Endodermal cell (in vitro differentiated cells): ENCODE measurements at regions not wholly inside any gene's neighbourhood (a gene's known extent, or its start where the extent isn't known, plus 50 kb on each side); places are given as distances from the start of the nearest gene placed in this dataset.
A peak's percentile ranks its signal among the peaks of the same experiment; 100 is the strongest.

ENCODE experiments used
- DNase-seq: peaks from one replicate; pipeline ENCODE4 v3.0.0-alpha.2; 2017
- H3K27ac ChIP-seq: 2 replicates; pipeline ENCODE4 v1.5.1; 2013; ENCODE audit warnings: mild to moderate bottlenecking, low read depth, low read length, moderate library complexity
- H3K27me3 ChIP-seq: 2 replicates; pipeline ENCODE4 v1.6.1; 2013; ENCODE audit warnings: mild to moderate bottlenecking, low read length, moderate library complexity; ENCODE audit not compliant: insufficient read depth, control insufficient read depth, poor library complexity, severe bottlenecking
- H3K36me3 ChIP-seq: 2 replicates; pipeline ENCODE4 v1.7.0; 2013; ENCODE audit warnings: mild to moderate bottlenecking, low read length, moderate library complexity; ENCODE audit not compliant: control insufficient read depth, insufficient read depth
- H3K4me1 ChIP-seq: one replicate; pipeline ENCODE4 v1.7.0; 2013; ENCODE audit warnings: low read length; ENCODE audit not compliant: control insufficient read depth, insufficient read depth
- H3K4me3 ChIP-seq: 2 replicates; pipeline ENCODE4 v1.5.1; 2013; ENCODE audit warnings: mild to moderate bottlenecking, low read length, moderate library complexity
- H3K9ac ChIP-seq: 2 replicates; pipeline ENCODE4 v1.6.1; 2013; ENCODE audit warnings: mild to moderate bottlenecking, low read length, moderate library complexity; ENCODE audit not compliant: poor library complexity, severe bottlenecking; ENCODE audit errors: extremely low read depth
- H3K9me3 ChIP-seq: 2 replicates; pipeline ENCODE4 v1.6.1; 2013; ENCODE audit warnings: mild to moderate bottlenecking, low read length, moderate library complexity; ENCODE audit not compliant: control insufficient read depth
- H3K27ac Mint-ChIP-seq: 2 replicates; pipeline ENCODE4 v1.8.0; 2020; ENCODE audit warnings: mixed read lengths
- H3K27me3 Mint-ChIP-seq: 2 replicates; pipeline ENCODE4 v1.8.0; 2021; ENCODE audit warnings: mild to moderate bottlenecking, mixed read lengths; ENCODE audit not compliant: insufficient read depth
- H3K36me3 Mint-ChIP-seq: 2 replicates; pipeline ENCODE4 v1.8.0; 2020; ENCODE audit warnings: low read depth, mixed read lengths
- H3K4me1 Mint-ChIP-seq: 2 replicates; pipeline ENCODE4 v1.8.0; 2020; ENCODE audit warnings: mixed read lengths
- H3K4me3 Mint-ChIP-seq: 2 replicates; pipeline ENCODE4 v1.8.0; 2020; ENCODE audit warnings: mild to moderate bottlenecking, moderate library complexity, mixed read lengths
- H3K9me3 Mint-ChIP-seq: 2 replicates; pipeline ENCODE4 v1.8.0; 2020; ENCODE audit warnings: mild to moderate bottlenecking, mixed read lengths
- WGBS, 2 experiments: methylation state at CpG; one replicate each; pipeline versions ENCODE4 v1.1.5 to v1.1.7; 2013; ENCODE audit warnings: missing lambda C conversion rate in 2 of 2, mixed read lengths in 1 of 2; ENCODE audit not compliant: insufficient coverage in 1 of 2, insufficient read length in 1 of 2; 5-methylcytosine and 5-hydroxymethylcytosine counted together
- TF ChIP-seq, protein P1 (sequence below): fragments of 200-600 bp; sonication (generic); conservative IDR thresholded peaks from 2 replicates; pipeline ENCODE4 v1.5.0; 2021; ENCODE audit warnings: antibody characterized with exemption, mild to moderate bottlenecking

GRCh38 chr5:98402130-98402529, 371.3 kb upstream of the RGMB start:
- Histone ChIP-seq H3K9me3 (no peaks in the 10 kb centered on the region), H3K27me3 (no peaks in the 10 kb centered on the region), H3K27ac (no peak overlapping the region), H3K4me3 (no peak overlapping the region), H3K4me1 (peaks cover 5% of the 10 kb centered on the region), H3K9ac (peak overlapping the region; percentile 21), H3K36me3 (peaks cover 19% of the 10 kb centered on the region)
- H3K9me3 Mint-ChIP-seq: no peaks in the 10 kb centered on the region
- H3K27ac Mint-ChIP-seq: no peak overlapping the region
- no peak for DNase-seq
- H3K4me1 Mint-ChIP-seq: peaks cover 3% of the 10 kb centered on the region
- TF ChIP-seq, protein P1, sequence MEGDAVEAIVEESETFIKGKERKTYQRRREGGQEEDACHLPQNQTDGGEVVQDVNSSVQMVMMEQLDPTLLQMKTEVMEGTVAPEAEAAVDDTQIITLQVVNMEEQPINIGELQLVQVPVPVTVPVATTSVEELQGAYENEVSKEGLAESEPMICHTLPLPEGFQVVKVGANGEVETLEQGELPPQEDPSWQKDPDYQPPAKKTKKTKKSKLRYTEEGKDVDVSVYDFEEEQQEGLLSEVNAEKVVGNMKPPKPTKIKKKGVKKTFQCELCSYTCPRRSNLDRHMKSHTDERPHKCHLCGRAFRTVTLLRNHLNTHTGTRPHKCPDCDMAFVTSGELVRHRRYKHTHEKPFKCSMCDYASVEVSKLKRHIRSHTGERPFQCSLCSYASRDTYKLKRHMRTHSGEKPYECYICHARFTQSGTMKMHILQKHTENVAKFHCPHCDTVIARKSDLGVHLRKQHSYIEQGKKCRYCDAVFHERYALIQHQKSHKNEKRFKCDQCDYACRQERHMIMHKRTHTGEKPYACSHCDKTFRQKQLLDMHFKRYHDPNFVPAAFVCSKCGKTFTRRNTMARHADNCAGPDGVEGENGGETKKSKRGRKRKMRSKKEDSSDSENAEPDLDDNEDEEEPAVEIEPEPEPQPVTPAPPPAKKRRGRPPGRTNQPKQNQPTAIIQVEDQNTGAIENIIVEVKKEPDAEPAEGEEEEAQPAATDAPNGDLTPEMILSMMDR: no peak
- peaks cover 11% of the 10 kb centered on the region for H3K36me3 Mint-ChIP-seq
- no peak overlapping the region for H3K4me3 Mint-ChIP-seq
- H3K27me3 Mint-ChIP-seq: no peaks in the 10 kb centered on the region

DNA sequence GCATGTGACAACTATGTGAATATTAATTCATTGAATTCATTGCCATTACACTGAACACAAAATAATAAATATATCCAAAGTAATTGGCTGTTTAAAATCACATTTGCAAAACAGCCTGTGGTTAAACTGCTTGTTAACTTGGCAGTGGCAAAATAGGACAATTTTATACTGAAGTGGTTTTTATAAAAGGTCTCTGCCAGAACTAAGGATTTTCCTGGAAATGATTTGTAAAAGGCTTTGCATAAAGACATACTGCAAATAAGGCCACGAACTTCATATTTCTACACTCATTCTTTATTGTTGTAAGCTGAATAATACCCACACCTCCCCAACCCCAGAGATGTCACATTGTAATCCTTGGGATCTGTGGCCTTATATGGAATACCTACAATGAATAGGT, 370.3 kb upstream of the RGMB start:
- H3K36me3 ChIP-seq: peaks cover 9% of the 10 kb centered on the region
- no peaks in the 10 kb centered on the region for H3K27me3 Mint-ChIP-seq
- peaks cover 5% of the 10 kb centered on the region for H3K4me1 ChIP-seq
- no peak overlapping the region for H3K4me3 Mint-ChIP-seq
- no peaks in the 10 kb centered on the region for H3K9me3 ChIP-seq
- DNase-seq: no peak
- no peak overlapping the region for H3K9ac ChIP-seq
- WGBS, 2 experiments: 100% methylated on average over 1 of the region's 1 CpG; no CpG with 5 or more reads in 1 of the 2 experiments
- H3K36me3 Mint-ChIP-seq: peaks cover 12% of the 10 kb centered on the region
- H3K4me3 ChIP-seq: no peak overlapping the region
- H3K27ac ChIP-seq: no peak overlapping the region
- H3K9me3 Mint-ChIP-seq: no peaks in the 10 kb centered on the region
- peaks cover 3% of the 10 kb centered on the region for H3K4me1 Mint-ChIP-seq
- H3K27ac Mint-ChIP-seq: no peak overlapping the region
- TF ChIP-seq, protein P1: no peak
- H3K27me3 ChIP-seq: no peaks in the 10 kb centered on the region

DNA sequence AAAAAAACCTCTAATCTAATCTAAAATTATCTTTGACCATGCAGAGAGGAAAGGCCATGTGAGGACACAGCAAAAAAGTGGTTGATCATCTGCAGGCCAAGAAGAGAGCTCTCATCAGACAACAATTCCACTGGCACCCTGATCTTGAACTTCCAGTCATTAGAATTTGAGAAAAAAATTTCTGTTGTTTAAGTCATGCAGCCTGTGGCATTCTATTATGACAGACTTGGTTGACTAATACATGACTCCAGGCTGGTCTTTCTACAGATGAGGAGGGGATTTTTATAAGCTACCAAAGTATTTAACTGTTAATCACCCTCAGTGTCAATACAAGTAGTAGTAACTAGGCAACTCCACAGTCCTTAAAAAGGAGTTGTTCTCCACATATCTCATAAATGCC, 358.5 kb upstream of the RGMB start:
- TF ChIP-seq, protein P1: no peak
- no peak overlapping the region for H3K4me3 Mint-ChIP-seq
- Histone ChIP-seq H3K4me3 (no peak overlapping the region), H3K27ac (no peak overlapping the region), H3K9me3 (no peaks in the 10 kb centered on the region), H3K4me1 (no peaks in the 10 kb centered on the region), H3K9ac (no peak overlapping the region), H3K27me3 (no peaks in the 10 kb centered on the region), H3K36me3 (peaks cover 41% of the 10 kb centered on the region)
- no peaks in the 10 kb centered on the region for H3K27me3 Mint-ChIP-seq
- peaks cover 23% of the 10 kb centered on the region for H3K36me3 Mint-ChIP-seq
- DNase-seq: no peak
- no peaks in the 10 kb centered on the region for H3K9me3 Mint-ChIP-seq
- H3K4me1 Mint-ChIP-seq: no peaks in the 10 kb centered on the region
- H3K27ac Mint-ChIP-seq: no peak overlapping the region
